ENCODE measurements at regions not wholly inside any gene's neighbourhood (a gene's known extent, or its start where the extent isn't known, plus 50 kb on each side); places are given as distances from the start of the nearest gene placed in this dataset.

- no peak overlapping the region for H3K4me3 Mint-ChIP-seq
- CTCF ChIA-PET (ENCODE audit: partially characterized antibody) = no interaction called here
These were observed 223.7 kb upstream of the ZC3H12C start for GRCh38 chr11:109869536-109869935.

GRCh38 chr11:109870297-109870696 lies 222.9 kb upstream of the ZC3H12C start:
- Histone ChIP-seq H3K27ac (ENCODE audit: low read depth, low read length) (no peak overlapping the region), H3K4me1 (ENCODE audit: insufficient read depth, low read length) (no peaks in the 10 kb centered on the region), H3K36me3 (ENCODE audit: insufficient read depth, low read length) (no peaks in the 10 kb centered on the region), H3K4me3 (ENCODE audit: low read length in 2 of 2) (no peak overlapping the region), H3K9me3 (ENCODE audit: control insufficient read depth in 1 of 2, low read length in 2 of 2) (no peaks in the 10 kb centered on the region), H3K27me3 (ENCODE audit: insufficient read depth, low read length) (no peaks in the 10 kb centered on the region)
- no peak for DNase-seq
- Mint-ChIP-seq H3K9me3 (peaks cover 0 to 4% (median 2%) of the 10 kb centered on the region in 8 donors), H3K36me3 (no peaks in the 10 kb centered on the region), H3K4me1 (no peaks in the 10 kb centered on the region), H3K4me3 (no peak overlapping the region), H3K27me3 (no peaks in the 10 kb centered on the region), H3K27ac (no peak overlapping the region)
- CTCF ChIA-PET (ENCODE audit: partially characterized antibody) = no interaction called here
- POLR2A ChIA-PET (ENCODE audit: partially characterized antibody) = no interaction called here
- intact Hi-C loops (cut with micrococcal nuclease) = no loop called here

More at GRCh38 chr11:109869536-109869935, 223.7 kb upstream of the ZC3H12C start:
- Mint-ChIP-seq H3K9me3 (peaks cover 0 to 4% (median 2%) of the 10 kb centered on the region in 8 donors), H3K27ac (no peak overlapping the region), H3K27me3 (no peaks in the 10 kb centered on the region), H3K36me3 (no peaks in the 10 kb centered on the region), H3K4me1 (no peaks in the 10 kb centered on the region)
- H3K27ac ChIP-seq (ENCODE audit: low read depth, low read length) = no peak overlapping the region
- H3K4me1 ChIP-seq (ENCODE audit: insufficient read depth, low read length) = no peaks in the 10 kb centered on the region
- H3K36me3 ChIP-seq (ENCODE audit: insufficient read depth, low read length) = no peaks in the 10 kb centered on the region
- intact Hi-C loops (cut with micrococcal nuclease) = no loop called here
- no peaks in the 10 kb centered on the region for H3K27me3 ChIP-seq (ENCODE audit: insufficient read depth, low read length)
- POLR2A ChIA-PET (ENCODE audit: partially characterized antibody) = no interaction called here
- DNase-seq = no peak
- H3K9me3 ChIP-seq (ENCODE audit: control insufficient read depth in 1 of 2, low read length in 2 of 2) = no peaks in the 10 kb centered on the region
- H3K4me3 ChIP-seq (ENCODE audit: low read length in 2 of 2) = no peak overlapping the region

GRCh38 chr11:109877043-109877442 lies 216.1 kb upstream of the ZC3H12C start:
- CTCF ChIA-PET (ENCODE audit: partially characterized antibody) = no interaction called here
- H3K36me3 Mint-ChIP-seq = no peaks in the 10 kb centered on the region

GRCh38 chr11:109884501-109884900 lies 208.7 kb upstream of the ZC3H12C start:
- H3K27me3 Mint-ChIP-seq = peaks cover 0 to 2% of the 10 kb centered on the region in 2 donors
- no peaks in the 10 kb centered on the region for H3K36me3 ChIP-seq (ENCODE audit: insufficient read depth, low read length)
- no peaks in the 10 kb centered on the region for H3K36me3 Mint-ChIP-seq
- H3K4me1 Mint-ChIP-seq = no peaks in the 10 kb centered on the region
- H3K9me3 ChIP-seq (ENCODE audit: control insufficient read depth in 1 of 2, low read length in 2 of 2) = no peaks in the 10 kb centered on the region
- intact Hi-C loops (cut with micrococcal nuclease) = no loop called here
- no peaks in the 10 kb centered on the region for H3K4me1 ChIP-seq (ENCODE audit: insufficient read depth, low read length)
- ChIA-PET CTCF (ENCODE audit: partially characterized antibody) (no interaction called here), POLR2A (ENCODE audit: partially characterized antibody) (no interaction called here)
- H3K4me3 Mint-ChIP-seq = no peak overlapping the region
- H3K27me3 ChIP-seq (ENCODE audit: insufficient read depth, low read length) = no peaks in the 10 kb centered on the region
- H3K9me3 Mint-ChIP-seq = peaks cover 2 to 14% (median 6%) of the 10 kb centered on the region in 8 donors
- DNase-seq = no peak
- H3K27ac Mint-ChIP-seq = no peak overlapping the region
- no peak overlapping the region for H3K27ac ChIP-seq (ENCODE audit: low read depth, low read length)
- H3K4me3 ChIP-seq (ENCODE audit: low read length in 2 of 2) = no peak overlapping the region

More at GRCh38 chr11:109877043-109877442, 216.1 kb upstream of the ZC3H12C start:
- peaks cover 0 to 5% (median 3%) of the 10 kb centered on the region in 8 donors for H3K9me3 Mint-ChIP-seq
- no peaks in the 10 kb centered on the region for H3K27me3 Mint-ChIP-seq
- H3K27me3 ChIP-seq (ENCODE audit: insufficient read depth, low read length) = no peaks in the 10 kb centered on the region
- no peaks in the 10 kb centered on the region for H3K4me1 Mint-ChIP-seq
- no peak overlapping the region for H3K27ac ChIP-seq (ENCODE audit: low read depth, low read length)
- no peak for DNase-seq
- POLR2A ChIA-PET (ENCODE audit: partially characterized antibody) = no interaction called here
- no peaks in the 10 kb centered on the region for H3K4me1 ChIP-seq (ENCODE audit: insufficient read depth, low read length)
- H3K4me3 Mint-ChIP-seq = no peak overlapping the region
- H3K36me3 ChIP-seq (ENCODE audit: insufficient read depth, low read length) = no peaks in the 10 kb centered on the region
- no peaks in the 10 kb centered on the region for H3K9me3 ChIP-seq (ENCODE audit: control insufficient read depth in 1 of 2, low read length in 2 of 2)
- intact Hi-C loops (cut with micrococcal nuclease) = no loop called here
- H3K27ac Mint-ChIP-seq = no peak overlapping the region
- no peak overlapping the region for H3K4me3 ChIP-seq (ENCODE audit: low read length in 2 of 2)

- peaks cover 2 to 14% (median 6%) of the 10 kb centered on the region in 8 donors for H3K9me3 Mint-ChIP-seq
- no peaks in the 10 kb centered on the region for H3K4me1 ChIP-seq (ENCODE audit: insufficient read depth, low read length)
- H3K27ac Mint-ChIP-seq = no peak overlapping the region
- H3K4me3 Mint-ChIP-seq = no peak overlapping the region
- DNase-seq = no peak
- H3K9me3 ChIP-seq (ENCODE audit: control insufficient read depth in 1 of 2, low read length in 2 of 2) = no peaks in the 10 kb centered on the region
- ChIA-PET CTCF (ENCODE audit: partially characterized antibody) (no interaction called here), POLR2A (ENCODE audit: partially characterized antibody) (no interaction called here)
- no peaks in the 10 kb centered on the region for H3K36me3 Mint-ChIP-seq
- intact Hi-C loops (cut with micrococcal nuclease) = no loop called here
- peaks cover 0 to 2% of the 10 kb centered on the region in 2 donors for H3K27me3 Mint-ChIP-seq
- no peaks in the 10 kb centered on the region for H3K36me3 ChIP-seq (ENCODE audit: insufficient read depth, low read length)
- H3K4me1 Mint-ChIP-seq = no peaks in the 10 kb centered on the region
- H3K27ac ChIP-seq (ENCODE audit: low read depth, low read length) = no peak overlapping the region
- no peak overlapping the region for H3K4me3 ChIP-seq (ENCODE audit: low read length in 2 of 2)
- H3K27me3 ChIP-seq (ENCODE audit: insufficient read depth, low read length) = no peaks in the 10 kb centered on the region
These were observed 208.2 kb upstream of the ZC3H12C start for GRCh38 chr11:109885006-109885405.

- POLR2A ChIA-PET (ENCODE audit: partially characterized antibody) = no interaction called here
- H3K9me3 Mint-ChIP-seq = peaks cover 0 to 7% (median 2%) of the 10 kb centered on the region in 8 donors
- DNase-seq = no peak
- H3K4me3 Mint-ChIP-seq = no peak overlapping the region
- no peaks in the 10 kb centered on the region for H3K27me3 Mint-ChIP-seq
- no peak overlapping the region for H3K4me3 ChIP-seq (ENCODE audit: low read length in 2 of 2)
- H3K9me3 ChIP-seq (ENCODE audit: control insufficient read depth in 1 of 2, low read length in 2 of 2) = no peaks in the 10 kb centered on the region
- H3K27ac Mint-ChIP-seq = no peak overlapping the region
- H3K27me3 ChIP-seq (ENCODE audit: insufficient read depth, low read length) = no peaks in the 10 kb centered on the region
- H3K4me1 ChIP-seq (ENCODE audit: insufficient read depth, low read length) = no peaks in the 10 kb centered on the region
- H3K27ac ChIP-seq (ENCODE audit: low read depth, low read length) = no peak overlapping the region
- intact Hi-C loops (cut with micrococcal nuclease) = no loop called here
- no peaks in the 10 kb centered on the region for H3K4me1 Mint-ChIP-seq
- CTCF ChIA-PET (ENCODE audit: partially characterized antibody) = no interaction called here
- H3K36me3 ChIP-seq (ENCODE audit: insufficient read depth, low read length) = no peaks in the 10 kb centered on the region
- no peaks in the 10 kb centered on the region for H3K36me3 Mint-ChIP-seq
These were observed 200.8 kb upstream of the ZC3H12C start for GRCh38 chr11:109892321-109892794.

- CTCF ChIA-PET (ENCODE audit: partially characterized antibody) = no interaction called here
- Histone ChIP-seq H3K27ac (ENCODE audit: low read depth, low read length) (no peak overlapping the region), H3K4me3 (ENCODE audit: low read length in 2 of 2) (no peak overlapping the region), H3K9me3 (ENCODE audit: control insufficient read depth in 1 of 2, low read length in 2 of 2) (no peaks in the 10 kb centered on the region), H3K4me1 (ENCODE audit: insufficient read depth, low read length) (no peaks in the 10 kb centered on the region), H3K27me3 (ENCODE audit: insufficient read depth, low read length) (no peaks in the 10 kb centered on the region), H3K36me3 (ENCODE audit: insufficient read depth, low read length) (no peaks in the 10 kb centered on the region)
- Mint-ChIP-seq H3K9me3 (peaks cover 0 to 15% (median 9%) of the 10 kb centered on the region in 8 donors), H3K36me3 (no peaks in the 10 kb centered on the region), H3K4me1 (no peaks in the 10 kb centered on the region), H3K27ac (no peak overlapping the region), H3K4me3 (no peak overlapping the region), H3K27me3 (no peaks in the 10 kb centered on the region)
- POLR2A ChIA-PET (ENCODE audit: partially characterized antibody) = no interaction called here
- no peak for DNase-seq
- intact Hi-C loops (cut with micrococcal nuclease) = no loop called here
These were observed 198.9 kb upstream of the ZC3H12C start for GRCh38 chr11:109894242-109894641.

GRCh38 chr11:109898592-109898991 lies 194.6 kb upstream of the ZC3H12C start:
- no peak overlapping the region for H3K27ac Mint-ChIP-seq

More at GRCh38 chr11:109898592-109898991, 194.6 kb upstream of the ZC3H12C start:
- no peaks in the 10 kb centered on the region for H3K27me3 ChIP-seq (ENCODE audit: insufficient read depth, low read length)
- no peak overlapping the region for H3K27ac ChIP-seq (ENCODE audit: low read depth, low read length)
- no peak for DNase-seq
- no peak overlapping the region for H3K4me3 Mint-ChIP-seq
- no peaks in the 10 kb centered on the region for H3K4me1 ChIP-seq (ENCODE audit: insufficient read depth, low read length)
- ChIA-PET CTCF (ENCODE audit: partially characterized antibody) (no interaction called here), POLR2A (ENCODE audit: partially characterized antibody) (no interaction called here)
- H3K9me3 Mint-ChIP-seq = peaks cover 2 to 23% (median 12%) of the 10 kb centered on the region in 8 donors
- intact Hi-C loops (cut with micrococcal nuclease) = no loop called here
- no peaks in the 10 kb centered on the region for H3K36me3 Mint-ChIP-seq
- H3K36me3 ChIP-seq (ENCODE audit: insufficient read depth, low read length) = no peaks in the 10 kb centered on the region
- no peak overlapping the region for H3K4me3 ChIP-seq (ENCODE audit: low read length in 2 of 2)
- no peaks in the 10 kb centered on the region for H3K9me3 ChIP-seq (ENCODE audit: control insufficient read depth in 1 of 2, low read length in 2 of 2)
- no peaks in the 10 kb centered on the region for H3K4me1 Mint-ChIP-seq
- peaks cover 0 to 1% of the 10 kb centered on the region in 2 donors for H3K27me3 Mint-ChIP-seq

All from CD4-positive, alpha-beta memory T cell (primary cell).